ENCODE measurements at regions not wholly inside any gene's neighbourhood (a gene's known extent, or its start where the extent isn't known, plus 50 kb on each side); places are given as distances from the start of the nearest gene placed in this dataset.

GRCh38 chr9:93898502-93899426, 56.4 kb downstream of the BARX1 start:
- TF ChIP-seq CTCF (conservative IDR thresholded peaks at IDR 0.05; ENCODE audit: low read depth, low read length) (no peak), EZH2 (IDR thresholded peaks at IDR 0.05; ENCODE audit: borderline replicate concordance, low read depth, low read length, poor library complexity, severe bottlenecking) (no peak)

Data from A673 (cell line).